Smooth muscle cell (in vitro differentiated cells): ENCODE measurements at regions not wholly inside any gene's neighbourhood (a gene's known extent, or its start where the extent isn't known, plus 50 kb on each side); places are given as distances from the start of the nearest gene placed in this dataset.

Source experiments
- DNase-seq: peaks from one replicate; lab custom pipeline; 2025; ENCODE audit not compliant: unreplicated experiment; lab: John Stamatoyannopoulos, UW
- H2AFZ ChIP-seq: fragments of 200-600 bp; sonication (generic); 2 replicates; pipeline ENCODE4 v1.6.0; 2016; ENCODE audit warnings: antibody characterized with exemption, low read depth, mild to moderate bottlenecking
- H3F3A ChIP-seq: fragments of 200-600 bp; sonication (generic); 2 replicates; pipeline ENCODE4 v1.6.0; 2017; ENCODE audit warnings: antibody characterized with exemption, low read depth
- H3K27ac ChIP-seq: fragments of 200-600 bp; sonication (generic); 2 replicates; pipeline ENCODE4 v1.5.1; 2016; ENCODE audit warnings: low read depth, mild to moderate bottlenecking
- H3K27me3 ChIP-seq: fragments of 200-600 bp; sonication (generic); 2 replicates; pipeline ENCODE4 v1.6.1; 2016; ENCODE audit warnings: low read depth, mild to moderate bottlenecking
- H3K36me3 ChIP-seq: fragments of 200-600 bp; sonication (generic); 2 replicates; pipeline ENCODE4 v1.5.1; 2016; ENCODE audit warnings: low read depth
- H3K4me1 ChIP-seq: fragments of 200-600 bp; sonication (generic); 2 replicates; pipeline ENCODE4 v1.5.1; 2016; ENCODE audit warnings: low read depth
- H3K4me2 ChIP-seq: fragments of 200-600 bp; sonication (generic); 2 replicates; pipeline ENCODE4 v1.6.0; 2016; ENCODE audit warnings: mild to moderate bottlenecking
- H3K4me3 ChIP-seq: fragments of 200-600 bp; sonication (generic); 2 replicates; pipeline ENCODE4 v1.5.1; 2016; ENCODE audit warnings: mild to moderate bottlenecking
- H3K79me2 ChIP-seq: fragments of 200-600 bp; sonication (generic); 2 replicates; pipeline ENCODE4 v1.6.0; 2016; ENCODE audit warnings: low read depth, mild to moderate bottlenecking
- H3K9ac ChIP-seq: fragments of 200-600 bp; sonication (generic); 2 replicates; pipeline ENCODE4 v1.6.0; 2016; ENCODE audit warnings: low read depth
- H3K9me3 ChIP-seq: fragments of 200-600 bp; sonication (generic); replicated peaks from 2 replicates; pipeline ENCODE4 v1.5.1; 2016; ENCODE audit warnings: low read depth
- H4K20me1 ChIP-seq: fragments of 200-600 bp; sonication (generic); 2 replicates; pipeline ENCODE4 v1.6.0; 2016; ENCODE audit warnings: low read depth
- CTCF ChIP-seq: fragments of 200-600 bp; sonication (generic); IDR thresholded peaks from 2 replicates; pipeline ENCODE4 v1.5.1; 2017; ENCODE audit warnings: borderline replicate concordance, mild to moderate bottlenecking, antibody characterized with exemption; ENCODE audit not compliant: insufficient read depth, poor library complexity, severe bottlenecking
- WGBS: methylation state at CpG from one replicate; pipeline ENCODE4 v1.1.7; 2016; ENCODE audit warnings: low lambda C conversion rate; 5-methylcytosine and 5-hydroxymethylcytosine counted together

- Histone ChIP-seq H3K4me3 (no peak overlapping the region), H3K9ac (no peak overlapping the region), H3F3A (no peaks in the 10 kb centered on the region), H3K4me1 (no peaks in the 10 kb centered on the region), H3K79me2 (no peaks in the 10 kb centered on the region), H3K9me3 (no peaks in the 10 kb centered on the region), H3K27me3 (peaks cover 38% of the 10 kb centered on the region), H2AFZ (no peak overlapping the region), H4K20me1 (no peaks in the 10 kb centered on the region), H3K4me2 (no peak overlapping the region), H3K27ac (no peak overlapping the region), H3K36me3 (no peaks in the 10 kb centered on the region)
- no peak for DNase-seq
- peak; percentile 96 for TF ChIP-seq CTCF
- WGBS: 37% methylated on average over 15 of the region's 15 CpGs
Measured at GRCh38 chr20:21571841-21572690, 58.2 kb upstream of the NKX2-2 start.

GRCh38 chr20:21570285-21570992 is 56.6 kb upstream of the NKX2-2 start:
- TF ChIP-seq CTCF: no peak
- H3K4me2 ChIP-seq: no peak overlapping the region
- peaks cover 32% of the 10 kb centered on the region for H3K27me3 ChIP-seq
- no peaks in the 10 kb centered on the region for H4K20me1 ChIP-seq
- 57% methylated on average over 7 of the region's 7 CpGs for WGBS
- H3K4me1 ChIP-seq: no peaks in the 10 kb centered on the region
- H3F3A ChIP-seq: no peaks in the 10 kb centered on the region
- no peak for DNase-seq
- H2AFZ ChIP-seq: no peak overlapping the region
- H3K79me2 ChIP-seq: no peaks in the 10 kb centered on the region
- no peaks in the 10 kb centered on the region for H3K9me3 ChIP-seq
- no peak overlapping the region for H3K4me3 ChIP-seq
- H3K27ac ChIP-seq: no peak overlapping the region
- no peaks in the 10 kb centered on the region for H3K36me3 ChIP-seq
- no peak overlapping the region for H3K9ac ChIP-seq

GRCh38 chr20:21569586-21569985 is 55.7 kb upstream of the NKX2-2 start:
- H3K4me1 ChIP-seq: no peaks in the 10 kb centered on the region
- WGBS: 85% methylated on average over 3 of the region's 3 CpGs

More at GRCh38 chr20:21569586-21569985, 55.7 kb upstream of the NKX2-2 start:
- H3K79me2 ChIP-seq: no peaks in the 10 kb centered on the region
- H3F3A ChIP-seq: no peaks in the 10 kb centered on the region
- no peak overlapping the region for H3K4me2 ChIP-seq
- H3K9ac ChIP-seq: no peak overlapping the region
- no peak overlapping the region for H3K4me3 ChIP-seq
- no peak overlapping the region for H2AFZ ChIP-seq
- H4K20me1 ChIP-seq: no peaks in the 10 kb centered on the region
- no peak for TF ChIP-seq CTCF
- H3K9me3 ChIP-seq: no peaks in the 10 kb centered on the region
- H3K27ac ChIP-seq: no peak overlapping the region
- no peak for DNase-seq
- peaks cover 25% of the 10 kb centered on the region for H3K27me3 ChIP-seq
- H3K36me3 ChIP-seq: no peaks in the 10 kb centered on the region
